ENCODE measurements at regions not wholly inside any gene's neighbourhood (a gene's known extent, or its start where the extent isn't known, plus 50 kb on each side); places are given as distances from the start of the nearest gene placed in this dataset.

GRCh38 chr11:95534809-95535208 lies 254.8 kb downstream of the FAM76B start:
- TF ChIP-seq, protein P1, sequence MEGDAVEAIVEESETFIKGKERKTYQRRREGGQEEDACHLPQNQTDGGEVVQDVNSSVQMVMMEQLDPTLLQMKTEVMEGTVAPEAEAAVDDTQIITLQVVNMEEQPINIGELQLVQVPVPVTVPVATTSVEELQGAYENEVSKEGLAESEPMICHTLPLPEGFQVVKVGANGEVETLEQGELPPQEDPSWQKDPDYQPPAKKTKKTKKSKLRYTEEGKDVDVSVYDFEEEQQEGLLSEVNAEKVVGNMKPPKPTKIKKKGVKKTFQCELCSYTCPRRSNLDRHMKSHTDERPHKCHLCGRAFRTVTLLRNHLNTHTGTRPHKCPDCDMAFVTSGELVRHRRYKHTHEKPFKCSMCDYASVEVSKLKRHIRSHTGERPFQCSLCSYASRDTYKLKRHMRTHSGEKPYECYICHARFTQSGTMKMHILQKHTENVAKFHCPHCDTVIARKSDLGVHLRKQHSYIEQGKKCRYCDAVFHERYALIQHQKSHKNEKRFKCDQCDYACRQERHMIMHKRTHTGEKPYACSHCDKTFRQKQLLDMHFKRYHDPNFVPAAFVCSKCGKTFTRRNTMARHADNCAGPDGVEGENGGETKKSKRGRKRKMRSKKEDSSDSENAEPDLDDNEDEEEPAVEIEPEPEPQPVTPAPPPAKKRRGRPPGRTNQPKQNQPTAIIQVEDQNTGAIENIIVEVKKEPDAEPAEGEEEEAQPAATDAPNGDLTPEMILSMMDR (IDR thresholded peaks at IDR 0.05) = no peak
- no peak for TF ChIP-seq EZH2 (IDR thresholded peaks at IDR 0.05)
